HG03095 (cell line): ENCODE measurements at regions not wholly inside any gene's neighbourhood (a gene's known extent, or its start where the extent isn't known, plus 50 kb on each side); places are given as distances from the start of the nearest gene placed in this dataset.
"Not testable (repeated sequence)": the region's sequence is repeated elsewhere in the genome, so short reads cannot be mapped to it uniquely, and the experiment has no call there.

Experiments used
- ATAC-seq: cut with Tn5 transposase; IDR thresholded peaks from one replicate; pipeline ENCODE4 v1.9.1; 2021; ENCODE audit warnings: moderate library complexity; ENCODE audit not compliant: unreplicated experiment

DNA sequence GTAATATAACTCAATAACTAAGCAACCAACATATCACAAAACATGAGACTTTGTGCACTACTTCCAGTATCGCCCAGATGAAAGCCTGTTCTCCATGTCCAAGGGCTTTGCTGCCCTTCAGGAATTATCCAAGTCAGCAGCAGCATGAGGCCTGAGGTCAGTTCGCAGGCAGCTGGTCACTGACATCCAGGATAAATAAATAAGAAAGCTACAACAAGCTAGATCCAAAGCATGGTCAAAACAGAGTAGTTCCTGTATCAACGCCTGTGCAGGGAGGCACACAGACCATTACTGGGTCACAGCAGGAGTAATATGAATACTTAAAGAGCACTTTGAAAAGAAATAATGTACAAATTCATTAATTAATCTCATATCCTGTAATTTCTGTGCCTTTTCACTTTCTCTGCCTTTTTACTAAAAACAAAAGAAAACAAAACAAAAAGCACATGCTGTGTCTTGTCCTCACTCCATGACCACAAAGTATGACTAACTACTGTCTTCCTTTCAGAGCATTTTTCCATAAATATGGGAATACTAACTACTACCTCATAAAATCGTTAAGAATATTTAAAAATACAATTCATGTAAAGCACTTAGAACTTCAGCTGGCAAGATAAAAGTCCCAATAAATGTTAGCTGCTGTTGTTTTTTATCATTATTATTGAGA is 374.9 kb upstream of the IRAK1BP1 start:
- ATAC-seq: no peak

DNA sequence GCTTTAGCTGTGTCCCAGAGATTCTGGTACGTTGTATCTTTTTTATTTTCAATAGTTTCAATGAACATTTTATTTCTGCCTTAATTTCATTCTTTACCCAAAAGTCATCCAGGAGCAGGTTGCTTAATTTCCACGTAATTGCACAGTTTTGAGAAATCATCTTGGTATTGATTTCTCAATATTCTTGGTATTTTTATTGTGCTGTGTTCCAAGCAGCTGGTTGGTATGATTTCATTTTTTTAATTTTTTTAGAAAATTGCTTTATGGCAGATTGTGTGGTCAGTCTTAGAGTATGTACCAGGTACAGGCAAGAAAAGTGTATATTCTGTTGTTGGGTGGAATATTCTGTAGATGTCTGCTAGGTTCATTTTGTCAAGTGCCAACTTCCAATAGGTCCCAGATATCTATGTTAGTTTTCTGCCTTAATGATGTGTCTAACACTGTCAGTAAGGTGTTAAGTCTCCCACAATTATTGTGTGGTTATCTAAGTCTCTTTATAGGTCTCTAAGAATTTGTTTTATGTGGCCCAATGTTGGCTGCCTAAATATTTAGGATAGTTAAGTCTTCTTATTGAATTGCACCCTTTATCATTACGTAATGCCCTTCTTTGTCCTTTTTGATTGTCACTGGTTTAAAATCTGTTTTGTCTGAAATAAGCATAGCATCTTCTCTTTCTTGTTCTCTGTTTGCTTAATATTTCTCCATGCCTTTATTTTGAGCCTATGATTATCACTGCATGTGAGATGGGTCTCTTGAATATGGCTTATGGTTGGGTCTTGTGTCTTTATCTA is 366.9 kb upstream of the IRAK1BP1 start:
- ATAC-seq: no peak

DNA sequence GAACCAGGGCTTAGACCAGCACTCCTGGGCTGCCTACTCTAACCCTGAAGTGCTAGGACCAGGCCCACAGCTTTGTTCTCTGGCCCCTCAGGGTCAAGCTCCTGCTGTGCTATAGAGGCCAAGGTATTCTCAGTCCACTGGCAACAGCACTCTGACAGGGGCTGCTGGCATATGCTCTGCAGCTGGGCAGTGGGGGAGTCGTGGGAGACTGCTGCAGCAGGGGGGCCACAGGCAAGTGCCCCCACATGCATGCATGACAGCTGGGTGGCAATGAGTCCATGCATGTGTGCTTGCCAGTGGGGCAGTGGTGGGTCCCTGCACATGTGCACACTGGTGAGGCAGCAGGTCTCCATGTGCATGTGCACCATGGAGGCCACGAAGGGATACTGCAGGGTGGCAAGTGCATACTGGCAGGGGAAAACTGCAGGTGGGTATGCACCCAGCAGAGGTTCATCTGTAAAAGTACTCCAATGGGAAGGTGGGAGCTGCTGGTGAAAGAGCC is 364.9 kb upstream of the IRAK1BP1 start:
- no peak for ATAC-seq

DNA sequence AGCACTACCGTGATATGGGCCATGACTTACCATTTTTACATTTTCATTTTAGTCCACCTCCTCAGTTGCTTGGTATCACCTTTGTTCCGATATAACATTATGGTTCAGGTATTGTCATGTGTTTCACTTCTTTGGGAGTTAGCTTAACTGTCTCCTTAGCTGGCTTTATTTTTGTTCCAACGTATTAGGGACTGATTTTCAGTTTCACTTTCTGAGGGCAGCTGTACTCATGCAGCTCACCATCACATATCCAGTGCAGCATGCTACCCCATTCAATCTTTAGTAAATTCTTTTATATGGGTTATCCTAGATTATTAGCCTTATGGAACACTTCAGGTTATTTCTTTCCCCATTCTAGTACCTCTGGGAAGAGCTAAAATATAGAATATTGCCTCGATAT is 362.2 kb upstream of the IRAK1BP1 start:
- ATAC-seq: no peak

DNA sequence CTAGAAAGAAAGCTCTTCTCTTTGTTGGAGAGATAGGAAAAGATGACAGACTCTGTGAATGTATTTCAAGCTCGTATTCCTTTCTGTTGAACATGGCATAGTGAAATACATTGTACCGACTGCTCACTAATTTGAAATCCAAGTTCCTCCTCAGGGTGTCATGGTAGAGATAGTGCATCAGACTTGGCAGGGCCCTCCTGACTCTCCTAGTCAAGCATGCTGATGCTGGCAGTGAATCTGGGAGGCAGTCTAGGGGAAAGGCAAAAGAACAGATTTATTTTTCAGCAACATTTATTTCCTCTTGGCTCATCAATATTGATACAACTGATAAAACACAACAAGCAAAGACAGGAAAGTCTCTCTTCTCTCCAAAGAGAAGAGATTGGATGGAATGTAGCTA is 356.3 kb upstream of the IRAK1BP1 start:
- no peak for ATAC-seq

DNA sequence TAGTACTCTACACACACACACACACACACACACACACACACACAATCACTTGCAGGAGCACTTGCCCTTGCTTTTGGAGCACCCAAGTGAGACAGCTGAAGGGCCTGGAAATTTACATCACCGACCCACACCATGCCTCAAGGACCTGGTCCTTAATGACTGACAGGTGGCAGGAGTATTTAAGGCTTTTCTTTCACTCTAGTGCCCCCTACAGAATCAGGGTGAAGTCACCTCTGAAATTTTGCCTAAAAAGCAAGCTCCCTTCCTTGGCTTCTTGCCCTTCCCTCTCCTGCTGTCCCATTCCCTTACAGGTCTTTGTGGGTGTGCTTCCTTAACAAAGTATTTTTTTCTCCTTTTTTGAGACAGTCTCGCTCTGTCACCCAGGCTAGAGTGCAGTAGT is 353.5 kb upstream of the IRAK1BP1 start:
- no peak for ATAC-seq

DNA sequence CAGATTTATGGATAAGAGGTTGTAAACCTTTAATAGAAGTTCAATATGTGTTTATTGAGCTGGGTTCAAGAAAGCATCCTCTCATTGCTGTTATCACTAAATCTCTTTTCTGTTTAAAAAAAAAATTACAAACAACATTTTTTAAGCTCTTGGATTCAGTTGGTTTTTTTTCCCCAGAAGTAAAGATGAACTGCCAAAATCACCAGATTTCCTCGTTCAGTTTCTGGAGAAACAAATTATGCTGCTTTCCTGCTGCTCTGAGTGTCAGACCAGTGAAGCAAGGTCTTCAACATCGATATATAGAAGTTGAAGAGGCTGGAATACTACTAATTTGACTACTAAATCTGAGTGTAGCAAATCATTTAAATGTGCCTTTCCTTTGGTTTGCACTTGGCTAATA is 352.1 kb upstream of the IRAK1BP1 start:
- ATAC-seq: no peak

DNA sequence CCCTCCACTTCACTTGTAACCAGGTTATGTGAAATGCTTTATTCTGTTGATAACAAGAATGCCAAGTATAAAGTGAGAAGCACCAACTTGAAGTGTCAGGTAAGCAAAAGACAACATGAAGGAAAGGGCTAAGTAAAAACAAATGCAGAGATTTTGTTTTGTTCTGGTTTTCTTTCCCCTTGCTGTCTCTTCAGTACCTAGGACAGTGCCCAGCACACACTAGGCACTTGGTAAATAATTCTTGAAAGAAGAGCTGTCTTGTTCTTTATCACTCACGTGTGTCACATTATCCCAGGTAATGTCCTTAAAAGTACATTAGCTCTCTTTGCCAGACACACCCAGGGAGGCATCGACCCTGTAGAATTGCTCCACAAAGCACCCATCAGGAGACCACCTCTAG is 350.0 kb upstream of the IRAK1BP1 start:
- ATAC-seq: no peak

DNA sequence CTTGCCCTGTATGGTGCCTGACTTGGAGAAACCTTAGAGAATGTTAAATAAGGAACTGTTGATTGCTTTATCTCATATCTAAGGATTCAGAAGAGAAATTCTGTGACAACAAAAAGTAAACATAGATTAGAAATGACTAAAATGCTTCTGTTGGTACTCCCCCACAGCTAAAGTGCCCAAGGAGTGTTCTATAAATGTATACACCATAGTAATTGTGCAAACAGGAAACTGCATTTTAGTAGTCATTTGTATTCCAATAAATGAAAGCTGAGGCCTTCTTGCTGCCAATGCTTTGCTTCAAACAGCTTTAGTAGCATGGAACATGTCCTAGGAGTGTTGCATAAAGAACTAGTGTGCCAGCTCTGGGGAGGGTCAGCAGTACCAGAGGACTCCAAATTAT is 343.7 kb upstream of the IRAK1BP1 start:
- ATAC-seq: no peak

DNA sequence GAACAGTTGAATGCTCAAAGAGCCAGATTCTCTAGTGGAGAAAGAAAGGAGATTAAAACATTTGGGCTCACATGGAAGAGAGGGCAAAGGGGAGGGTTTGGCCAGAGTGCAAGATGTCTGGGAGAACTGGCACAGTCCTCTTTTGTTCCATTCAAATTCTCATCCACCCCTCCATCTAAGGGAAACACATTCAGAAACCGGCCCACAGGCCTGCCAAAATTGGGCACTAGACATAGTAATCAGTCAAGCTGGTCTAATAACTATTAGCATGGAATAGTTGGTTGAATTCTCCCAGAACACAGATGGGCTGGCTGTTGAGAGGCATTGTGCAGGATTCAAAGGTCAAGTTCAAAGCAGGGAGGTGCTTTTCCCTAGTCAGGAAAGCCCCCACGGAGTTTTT is 341.4 kb upstream of the IRAK1BP1 start:
- ATAC-seq: no peak

DNA sequence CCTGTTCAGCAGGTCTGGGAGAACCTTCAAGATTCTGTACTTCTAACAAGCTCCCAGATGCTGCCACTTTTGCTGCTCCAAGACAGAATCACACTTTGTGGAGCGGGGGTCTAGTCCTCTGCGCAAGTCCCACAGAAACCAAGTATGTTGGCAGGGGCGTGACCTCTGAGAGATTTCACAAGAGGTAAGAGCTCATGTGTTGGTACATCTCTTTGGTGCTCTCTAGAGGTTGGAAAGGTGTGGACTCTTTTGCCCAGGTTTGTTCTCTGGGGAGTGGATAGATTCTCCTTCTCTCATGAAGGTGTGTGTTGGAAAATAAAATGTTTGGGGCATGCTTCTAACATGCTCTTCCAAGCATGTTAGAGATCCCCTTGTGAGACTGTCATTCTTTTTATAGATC is 340.9 kb upstream of the IRAK1BP1 start:
- ATAC-seq: no peak

DNA sequence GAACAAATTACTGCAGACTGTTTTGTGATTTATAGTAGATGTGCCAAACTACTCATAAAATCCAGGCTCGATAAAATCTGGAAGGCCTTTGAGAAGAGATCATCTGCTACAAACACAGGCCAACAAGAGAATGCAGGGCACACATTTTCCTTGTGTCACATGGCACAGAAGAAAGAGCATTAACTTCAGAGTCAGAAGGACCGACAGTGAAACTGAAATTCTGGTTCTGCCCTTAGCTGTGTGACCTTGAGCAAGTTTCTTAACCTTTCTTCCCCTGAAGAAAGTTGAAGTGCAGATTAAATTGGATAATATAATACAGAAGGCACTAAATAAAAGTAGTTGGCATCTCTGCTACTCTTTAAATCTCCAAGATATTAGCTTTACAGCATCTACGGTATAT is 338.4 kb upstream of the IRAK1BP1 start:
- no peak for ATAC-seq

DNA sequence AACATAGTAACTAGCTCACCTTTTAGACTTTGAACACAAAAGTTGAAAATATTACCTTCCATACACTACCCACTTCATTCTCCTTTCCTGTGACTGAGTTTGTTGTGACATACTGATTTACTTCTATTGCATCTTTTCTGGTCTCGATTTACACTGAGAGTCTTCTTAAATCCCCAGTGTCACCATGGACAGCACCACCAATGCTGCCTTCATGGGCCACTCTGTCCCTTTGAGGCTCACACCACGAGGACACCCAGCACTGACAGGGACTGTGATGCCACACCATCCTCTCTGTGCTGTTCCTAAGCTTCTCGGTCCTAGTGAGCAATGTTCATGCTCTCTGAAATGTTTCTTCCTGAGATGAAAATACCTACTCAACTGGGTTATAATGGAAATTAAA is 337.1 kb upstream of the IRAK1BP1 start:
- ATAC-seq: no peak

DNA sequence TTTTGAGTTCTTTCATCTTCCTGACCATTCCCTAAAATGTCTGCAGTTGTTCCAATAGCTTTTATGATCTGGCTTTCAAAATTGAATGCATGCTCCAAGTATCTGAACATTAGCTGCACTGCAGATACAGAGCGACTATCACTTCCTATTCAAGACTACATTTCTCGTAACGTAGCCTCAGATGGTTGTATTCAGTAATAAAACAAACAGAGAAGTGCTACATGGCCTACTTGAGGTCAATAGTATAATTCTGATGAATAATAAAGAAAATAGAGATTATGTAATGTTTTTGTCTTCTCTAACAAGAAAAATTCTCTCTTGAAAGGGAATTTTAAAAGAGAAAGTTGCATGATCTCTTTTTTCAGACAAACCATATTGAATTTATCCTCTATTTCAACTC is 333.9 kb upstream of the IRAK1BP1 start:
- no peak for ATAC-seq

DNA sequence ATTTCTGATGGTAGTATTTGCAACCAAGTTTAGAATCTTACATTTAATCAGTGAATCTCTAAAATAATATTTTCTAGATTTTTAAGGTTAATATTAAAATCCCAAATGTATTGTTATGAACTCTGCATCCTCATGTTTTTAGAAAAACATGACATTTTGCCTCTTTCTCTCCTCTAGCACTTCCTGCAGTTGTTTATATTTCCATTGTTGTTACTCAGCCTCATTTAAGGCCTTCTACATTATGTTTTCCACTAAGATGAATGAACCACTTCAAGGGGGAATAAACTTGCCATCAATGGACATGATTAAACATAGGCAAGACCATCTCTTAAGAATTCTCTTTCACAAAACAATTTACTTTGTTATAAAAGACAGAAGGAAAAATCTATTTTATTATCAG is 333.5 kb upstream of the IRAK1BP1 start:
- no peak for ATAC-seq

DNA sequence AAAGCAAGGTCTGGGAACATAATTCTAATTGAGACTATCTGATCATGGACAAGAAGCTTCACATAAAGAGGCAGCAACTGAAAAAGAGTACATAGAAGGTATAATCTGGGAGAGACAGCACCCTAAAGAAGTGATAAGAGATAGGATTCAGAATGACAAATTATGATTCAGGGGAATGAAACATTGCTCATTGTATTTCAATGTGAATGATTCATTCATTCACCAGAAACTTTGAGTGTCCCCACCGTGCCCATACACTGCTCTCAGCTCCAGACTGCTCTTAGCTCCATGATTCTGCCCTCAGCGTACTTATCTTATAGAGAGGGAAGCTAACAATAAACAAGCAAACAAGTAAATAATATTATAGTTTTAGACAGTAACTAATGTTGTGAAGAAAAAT is 329.3 kb upstream of the IRAK1BP1 start:
- ATAC-seq: no peak

DNA sequence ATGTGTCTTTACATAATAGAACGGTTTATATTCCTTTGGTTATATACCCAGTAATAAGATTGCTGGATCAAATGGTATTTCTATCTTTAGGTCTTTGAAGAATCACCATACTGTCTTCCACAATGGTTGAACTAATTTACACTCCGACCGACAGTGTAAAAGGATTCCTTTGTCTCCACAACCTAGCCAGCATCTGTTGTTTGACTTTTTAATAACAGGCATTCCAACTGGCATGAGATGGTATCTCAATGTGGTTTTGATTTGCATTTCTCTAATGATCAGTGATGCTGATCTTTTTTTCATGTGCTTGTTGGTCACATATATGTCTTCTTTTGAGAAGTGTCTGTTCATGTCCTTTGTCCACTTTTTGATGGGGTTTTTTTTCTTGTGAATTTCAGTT is 319.7 kb upstream of the IRAK1BP1 start:
- not testable (repeated sequence) for ATAC-seq

DNA sequence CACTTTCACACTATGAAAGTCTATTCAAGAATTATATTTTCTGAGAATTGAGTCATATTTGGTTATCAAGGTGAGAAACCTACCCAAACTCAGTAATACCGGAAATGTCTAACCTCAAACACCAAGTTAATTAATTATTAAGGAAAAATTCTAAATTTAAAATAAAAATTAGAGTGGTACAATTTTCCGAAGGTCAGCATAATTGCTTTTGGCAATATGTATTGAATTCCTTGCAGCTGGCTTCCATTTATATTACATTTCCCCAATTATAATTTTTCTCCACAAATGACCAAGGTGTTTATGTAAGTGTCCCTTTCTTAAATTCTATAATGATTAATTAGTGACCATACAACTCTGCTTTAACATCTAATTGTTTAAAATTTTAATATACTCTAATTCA is 316.0 kb upstream of the IRAK1BP1 start:
- no peak for ATAC-seq

DNA sequence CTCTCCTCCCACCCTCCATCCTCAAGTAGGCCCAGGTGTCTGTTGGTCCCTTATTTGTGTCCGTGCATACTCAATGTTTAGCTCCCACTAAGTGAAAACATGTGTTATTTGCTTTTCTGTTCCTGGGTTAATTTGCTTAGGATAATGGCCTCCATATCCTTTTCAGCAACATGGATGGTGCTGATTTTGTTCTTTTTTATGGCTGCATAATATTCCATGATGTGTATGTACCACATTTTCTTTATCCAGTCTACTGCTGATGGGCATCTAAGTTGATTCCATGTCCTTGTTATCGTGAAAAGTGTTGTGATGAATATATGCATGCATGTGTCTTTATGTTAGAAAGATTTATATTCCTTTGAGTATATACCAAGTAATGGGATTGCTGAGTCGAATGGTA is 314.9 kb upstream of the IRAK1BP1 start:
- no peak for ATAC-seq

DNA sequence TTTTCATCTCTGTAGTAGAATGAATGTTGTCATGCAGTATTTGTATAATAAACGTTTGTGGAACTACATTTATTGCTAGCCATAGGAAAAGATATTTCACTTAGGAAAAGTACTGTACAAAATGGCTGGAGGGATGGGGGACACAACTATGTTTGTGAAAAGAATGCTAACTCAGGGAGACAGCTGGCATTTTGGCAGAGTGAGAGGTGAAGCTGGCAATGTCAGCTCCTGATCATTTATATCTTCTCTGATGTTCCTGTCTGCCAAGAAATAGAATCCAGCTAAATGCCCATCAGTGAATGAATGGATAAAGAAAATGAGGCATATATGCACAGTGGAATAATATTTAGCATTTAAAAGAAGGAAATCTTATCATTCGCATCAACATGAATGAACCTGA is 313.0 kb upstream of the IRAK1BP1 start:
- no peak for ATAC-seq

DNA sequence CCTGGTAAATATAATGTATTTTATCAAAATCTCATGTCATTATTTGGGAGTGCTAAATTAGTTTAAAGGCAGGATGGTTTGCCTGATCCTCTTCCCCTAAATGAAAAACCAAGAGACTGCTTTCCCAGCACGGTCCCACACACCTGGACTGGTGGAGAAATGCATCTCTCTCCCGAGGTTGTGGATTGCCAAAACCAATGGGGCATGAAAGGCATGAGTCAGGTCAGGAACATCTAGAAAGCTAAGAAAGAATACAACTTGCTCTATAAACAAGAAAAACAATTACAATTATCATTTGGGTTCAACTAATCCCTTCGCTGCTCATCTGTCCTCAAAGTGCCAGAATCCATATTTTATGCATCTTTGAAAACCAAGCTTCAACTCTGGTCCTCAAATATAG is 308.3 kb upstream of the IRAK1BP1 start:
- no peak for ATAC-seq

DNA sequence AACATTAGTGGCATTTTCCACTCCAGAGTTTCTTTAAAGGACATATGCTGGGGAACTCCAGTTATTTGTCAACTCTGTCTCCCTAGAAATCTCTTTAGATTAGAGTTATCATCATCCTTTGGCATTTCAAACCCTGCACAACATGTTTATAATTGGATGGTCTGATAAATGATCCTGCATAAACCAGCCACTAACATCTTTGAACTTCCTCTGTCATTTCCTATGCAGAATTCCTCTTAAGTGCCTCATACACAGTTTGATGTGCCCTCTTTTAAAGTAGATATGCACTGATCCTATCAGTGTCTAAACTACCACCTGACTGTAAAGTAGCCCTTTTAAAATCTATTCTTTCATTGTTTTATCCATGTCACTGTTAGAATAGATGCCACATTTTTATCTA is 306.3 kb upstream of the IRAK1BP1 start:
- no peak for ATAC-seq

DNA sequence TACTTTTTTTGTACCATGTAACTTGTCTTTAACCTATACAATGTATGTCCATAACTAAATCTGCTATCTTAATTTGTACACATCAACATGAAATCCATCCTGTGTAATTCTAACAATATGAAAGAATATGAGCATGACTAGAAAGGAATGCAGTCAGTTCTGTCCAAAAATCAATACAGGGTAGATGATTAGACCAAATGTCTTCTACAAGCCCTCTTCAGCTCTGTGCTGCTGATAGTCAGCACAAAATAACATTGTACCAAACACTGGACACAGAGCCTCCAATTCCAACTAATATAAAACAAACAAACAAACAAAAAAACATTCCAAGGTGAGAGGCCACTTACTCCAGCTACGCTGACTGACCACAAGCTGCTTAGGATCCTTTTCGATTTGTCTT is 301.4 kb upstream of the IRAK1BP1 start:
- no peak for ATAC-seq
